ENCODE measurements at regions not wholly inside any gene's neighbourhood (a gene's known extent, or its start where the extent isn't known, plus 50 kb on each side); places are given as distances from the start of the nearest gene placed in this dataset.
A peak's percentile ranks its signal among the peaks of the same experiment; 100 is the strongest.

DNA sequence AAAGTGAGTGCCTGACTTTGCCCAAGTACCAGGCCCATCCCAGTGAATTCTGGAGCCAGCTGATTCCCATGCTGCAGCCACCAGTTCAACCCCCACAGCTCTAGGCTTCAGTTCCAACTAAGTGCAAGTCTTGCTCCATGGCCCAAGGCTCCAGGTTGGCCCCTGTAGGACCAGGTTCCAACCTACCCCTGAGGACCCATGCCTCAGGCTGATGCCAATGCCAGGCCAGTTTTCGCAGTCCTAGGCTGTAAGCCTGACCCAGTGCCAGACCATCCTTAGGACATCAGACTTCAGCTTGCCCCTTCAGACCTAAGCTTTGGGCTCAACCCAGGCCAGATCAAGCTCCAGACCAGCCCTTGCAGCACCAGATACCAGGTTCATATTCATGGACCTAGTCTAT is 352.6 kb downstream of the FSCB start:
- ATAC-seq (ENCODE audit: insufficient read depth, low read depth) (no peak), DNase-seq (no peak)
- no peak overlapping the region for H3K4me3 ChIP-seq (ENCODE audit: low read depth in 1 of 2, low read length in 2 of 2)
- no peak overlapping the region for H3K27ac ChIP-seq (ENCODE audit: low read length)
- H3K36me3 ChIP-seq (ENCODE audit: insufficient read depth, low read length), result no peaks in the 10 kb centered on the region
- no peak overlapping the region for H3K4me2 ChIP-seq (ENCODE audit: insufficient read depth, low read length)
- no peaks in the 10 kb centered on the region for H3K4me1 ChIP-seq (ENCODE audit: insufficient read depth, low read length)
- no peak overlapping the region for H2AFZ ChIP-seq (ENCODE audit: low read depth, low read length)
- no peak overlapping the region for H3K9ac ChIP-seq (ENCODE audit: low read depth, low read length)
- TF ChIP-seq, protein P1, sequence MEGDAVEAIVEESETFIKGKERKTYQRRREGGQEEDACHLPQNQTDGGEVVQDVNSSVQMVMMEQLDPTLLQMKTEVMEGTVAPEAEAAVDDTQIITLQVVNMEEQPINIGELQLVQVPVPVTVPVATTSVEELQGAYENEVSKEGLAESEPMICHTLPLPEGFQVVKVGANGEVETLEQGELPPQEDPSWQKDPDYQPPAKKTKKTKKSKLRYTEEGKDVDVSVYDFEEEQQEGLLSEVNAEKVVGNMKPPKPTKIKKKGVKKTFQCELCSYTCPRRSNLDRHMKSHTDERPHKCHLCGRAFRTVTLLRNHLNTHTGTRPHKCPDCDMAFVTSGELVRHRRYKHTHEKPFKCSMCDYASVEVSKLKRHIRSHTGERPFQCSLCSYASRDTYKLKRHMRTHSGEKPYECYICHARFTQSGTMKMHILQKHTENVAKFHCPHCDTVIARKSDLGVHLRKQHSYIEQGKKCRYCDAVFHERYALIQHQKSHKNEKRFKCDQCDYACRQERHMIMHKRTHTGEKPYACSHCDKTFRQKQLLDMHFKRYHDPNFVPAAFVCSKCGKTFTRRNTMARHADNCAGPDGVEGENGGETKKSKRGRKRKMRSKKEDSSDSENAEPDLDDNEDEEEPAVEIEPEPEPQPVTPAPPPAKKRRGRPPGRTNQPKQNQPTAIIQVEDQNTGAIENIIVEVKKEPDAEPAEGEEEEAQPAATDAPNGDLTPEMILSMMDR (IDR thresholded peaks at IDR 0.05; ENCODE audit: borderline replicate concordance, extremely low read depth, low read length, poor library complexity, severe bottlenecking), result no peak
- TF ChIP-seq EZH2 (IDR thresholded peaks at IDR 0.05; ENCODE audit: borderline replicate concordance, low read depth, low read length, severe bottlenecking), result no peak
- H3K9me3 ChIP-seq (ENCODE audit: insufficient read depth, low read length, severe bottlenecking), result no peaks in the 10 kb centered on the region
- H3K79me2 ChIP-seq (ENCODE audit: insufficient read depth, low read length), result no peaks in the 10 kb centered on the region
- H4K20me1 ChIP-seq (ENCODE audit: insufficient read depth, low read length), result no peaks in the 10 kb centered on the region
- no peaks in the 10 kb centered on the region for H3K27me3 ChIP-seq (ENCODE audit: insufficient read depth, low read length, poor library complexity)

DNA sequence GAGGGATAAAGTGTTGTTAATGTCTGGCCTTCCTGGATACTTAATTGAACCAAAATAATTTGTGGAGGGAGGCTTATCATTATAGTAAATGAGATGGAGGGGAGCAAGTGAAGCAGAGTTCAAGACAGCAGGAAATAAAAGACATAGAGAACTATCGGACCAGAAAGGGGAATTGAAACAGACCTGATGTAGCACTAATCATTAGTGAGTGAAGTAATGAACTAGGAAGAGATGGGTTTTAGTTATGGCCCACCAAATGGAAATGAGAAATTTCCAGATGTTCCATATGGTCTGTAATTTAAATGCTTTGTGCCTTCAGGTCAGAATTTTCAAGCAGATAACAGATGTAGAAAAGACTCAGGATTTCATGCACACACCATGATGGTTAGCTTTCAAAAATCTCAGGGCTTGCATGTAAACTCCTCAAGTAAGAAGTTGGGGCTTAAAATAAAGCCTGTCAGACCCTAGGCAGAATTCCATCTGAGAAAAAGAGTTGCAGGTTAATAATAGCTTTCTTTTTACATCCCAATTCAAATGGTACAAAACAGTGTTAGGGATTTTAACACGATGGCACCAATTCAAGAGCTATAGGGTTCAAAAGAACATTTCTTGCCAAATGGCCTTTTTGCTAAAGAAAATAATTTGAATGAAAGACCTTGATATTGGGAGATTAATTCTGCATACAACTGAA is 355.8 kb downstream of the FSCB start:
- H3K4me2 ChIP-seq (ENCODE audit: insufficient read depth, low read length), result no peak overlapping the region
- TF ChIP-seq, protein P1 (IDR thresholded peaks at IDR 0.05; ENCODE audit: borderline replicate concordance, extremely low read depth, low read length, poor library complexity, severe bottlenecking), result no peak
- no peak for TF ChIP-seq EZH2 (IDR thresholded peaks at IDR 0.05; ENCODE audit: borderline replicate concordance, low read depth, low read length, severe bottlenecking)
- no peak overlapping the region for H2AFZ ChIP-seq (ENCODE audit: low read depth, low read length)
- no peak for ATAC-seq (ENCODE audit: insufficient read depth, low read depth)
- H3K36me3 ChIP-seq (ENCODE audit: insufficient read depth, low read length), result no peaks in the 10 kb centered on the region
- H3K79me2 ChIP-seq (ENCODE audit: insufficient read depth, low read length), result no peaks in the 10 kb centered on the region
- H3K9me3 ChIP-seq (ENCODE audit: insufficient read depth, low read length, severe bottlenecking), result no peaks in the 10 kb centered on the region
- no peaks in the 10 kb centered on the region for H3K4me1 ChIP-seq (ENCODE audit: insufficient read depth, low read length)
- no peak for DNase-seq
- H3K27me3 ChIP-seq (ENCODE audit: insufficient read depth, low read length, poor library complexity), result no peaks in the 10 kb centered on the region
- H3K27ac ChIP-seq (ENCODE audit: low read length), result no peak overlapping the region
- no peak overlapping the region for H3K4me3 ChIP-seq (ENCODE audit: low read depth in 1 of 2, low read length in 2 of 2)
- no peak overlapping the region for H3K9ac ChIP-seq (ENCODE audit: low read depth, low read length)
- no peaks in the 10 kb centered on the region for H4K20me1 ChIP-seq (ENCODE audit: insufficient read depth, low read length)

DNA sequence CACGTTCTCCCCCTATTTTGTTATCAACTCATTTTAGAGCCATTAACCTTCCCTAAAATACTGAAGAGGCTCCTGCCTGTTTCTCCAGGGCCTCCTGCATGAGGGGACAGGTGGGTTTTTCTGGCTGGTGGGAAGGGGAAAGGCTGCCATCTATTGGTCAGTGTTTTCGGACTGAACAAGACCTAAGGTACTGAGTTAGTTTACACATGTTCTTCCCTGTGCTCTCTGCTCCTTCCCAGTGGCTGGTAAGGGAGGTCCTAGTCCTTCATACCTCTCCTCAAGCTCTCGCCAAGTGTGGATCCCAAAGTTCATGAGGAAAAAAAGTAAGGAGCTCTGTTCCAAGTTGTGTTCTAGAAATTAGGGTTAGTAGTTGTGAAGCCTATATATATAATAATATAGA is 357.5 kb downstream of the FSCB start:
- H3K9ac ChIP-seq (ENCODE audit: low read depth, low read length), result no peak overlapping the region
- H2AFZ ChIP-seq (ENCODE audit: low read depth, low read length), result no peak overlapping the region
- no peaks in the 10 kb centered on the region for H3K9me3 ChIP-seq (ENCODE audit: insufficient read depth, low read length, severe bottlenecking)
- ATAC-seq (ENCODE audit: insufficient read depth, low read depth), result no peak
- no peak overlapping the region for H3K27ac ChIP-seq (ENCODE audit: low read length)
- peak; percentile 3 for DNase-seq
- no peak overlapping the region for H3K4me2 ChIP-seq (ENCODE audit: insufficient read depth, low read length)
- H3K4me1 ChIP-seq (ENCODE audit: insufficient read depth, low read length), result no peaks in the 10 kb centered on the region
- TF ChIP-seq, protein P1 (IDR thresholded peaks at IDR 0.05; ENCODE audit: borderline replicate concordance, extremely low read depth, low read length, poor library complexity, severe bottlenecking), result peak; percentile 29
- TF ChIP-seq EZH2 (IDR thresholded peaks at IDR 0.05; ENCODE audit: borderline replicate concordance, low read depth, low read length, severe bottlenecking), result no peak
- no peaks in the 10 kb centered on the region for H3K36me3 ChIP-seq (ENCODE audit: insufficient read depth, low read length)
- H3K79me2 ChIP-seq (ENCODE audit: insufficient read depth, low read length), result no peaks in the 10 kb centered on the region
- H4K20me1 ChIP-seq (ENCODE audit: insufficient read depth, low read length), result no peaks in the 10 kb centered on the region
- no peaks in the 10 kb centered on the region for H3K27me3 ChIP-seq (ENCODE audit: insufficient read depth, low read length, poor library complexity)
- no peak overlapping the region for H3K4me3 ChIP-seq (ENCODE audit: low read depth in 1 of 2, low read length in 2 of 2)

Measured in DND-41 (cell line).